HG02885 (cell line): ENCODE measurements at regions not wholly inside any gene's neighbourhood (a gene's known extent, or its start where the extent isn't known, plus 50 kb on each side); places are given as distances from the start of the nearest gene placed in this dataset.
"Not testable (repeated sequence)": the region's sequence is repeated elsewhere in the genome, so short reads cannot be mapped to it uniquely, and the experiment has no call there.

Experiments used
- ATAC-seq: cut with Tn5 transposase; IDR thresholded peaks from one replicate; pipeline ENCODE4 v1.9.1; 2021; ENCODE audit warnings: mild to moderate bottlenecking; ENCODE audit not compliant: unreplicated experiment, poor library complexity

DNA sequence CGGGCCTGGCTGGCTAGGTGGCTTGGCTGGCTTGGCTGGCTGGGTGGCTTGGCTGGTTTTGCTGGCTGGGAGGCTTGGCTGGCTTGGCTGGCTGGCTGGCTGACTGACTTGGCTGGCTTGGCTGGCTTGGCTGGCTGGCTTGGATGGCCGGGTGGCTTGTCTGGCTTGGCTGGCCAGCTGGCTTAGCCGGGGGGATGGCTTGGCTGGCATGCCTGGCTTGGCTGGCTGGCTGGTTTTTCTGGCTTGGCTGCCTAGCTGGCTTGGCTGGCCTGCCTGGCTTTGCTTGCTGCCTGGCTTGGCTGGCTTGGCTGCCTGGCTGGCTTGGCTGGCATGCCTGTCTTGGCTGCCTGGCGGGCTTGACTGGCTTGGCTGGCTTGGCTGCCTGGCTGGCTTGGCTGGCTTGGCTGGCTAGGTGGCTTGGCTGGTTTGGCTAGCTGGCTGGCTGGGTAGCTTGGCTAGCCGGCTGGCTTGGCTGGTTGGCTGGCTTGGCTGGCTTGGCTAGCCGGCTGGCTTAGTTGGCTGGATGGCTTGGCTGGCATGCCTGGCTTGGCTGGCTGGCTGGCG is 2829.6 kb downstream of the RPIA start:
- ATAC-seq = not testable (repeated sequence)

DNA sequence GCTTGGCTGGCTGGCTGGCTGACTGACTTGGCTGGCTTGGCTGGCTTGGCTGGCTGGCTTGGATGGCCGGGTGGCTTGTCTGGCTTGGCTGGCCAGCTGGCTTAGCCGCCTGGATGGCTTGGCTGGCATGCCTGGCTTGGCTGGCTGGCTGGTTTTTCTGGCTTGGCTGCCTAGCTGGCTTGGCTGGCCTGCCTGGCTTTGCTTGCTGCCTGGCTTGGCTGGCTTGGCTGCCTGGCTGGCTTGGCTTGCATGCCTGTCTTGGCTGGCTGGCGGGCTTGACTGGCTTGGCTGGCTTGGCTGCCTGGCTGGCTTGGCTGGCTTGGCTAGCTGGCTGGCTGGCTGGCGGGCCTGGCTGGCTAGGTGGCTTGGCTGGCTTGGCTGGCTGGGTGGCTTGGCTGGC is 2830.5 kb downstream of the RPIA start:
- not testable (repeated sequence) for ATAC-seq

DNA sequence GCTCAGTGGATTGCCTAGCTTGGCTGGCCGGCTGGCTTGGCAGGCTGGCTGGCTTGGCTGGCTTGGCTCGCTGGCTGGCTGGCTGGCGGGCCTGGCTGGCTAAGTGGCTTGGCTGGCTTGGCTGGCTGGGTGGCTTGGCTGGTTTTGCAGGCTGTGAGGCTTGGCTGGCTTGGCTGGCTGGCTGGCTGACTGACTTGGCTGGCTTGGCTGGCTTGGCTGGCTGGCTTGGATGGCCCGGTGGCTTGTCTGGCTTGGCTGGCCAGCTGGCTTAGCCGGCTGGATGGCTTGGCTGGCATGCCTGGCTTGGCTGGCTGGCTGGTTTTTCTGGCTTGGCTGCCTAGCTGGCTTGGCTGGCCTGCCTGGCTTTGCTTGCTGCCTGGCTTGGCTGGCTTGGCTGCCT is 2831.4 kb downstream of the RPIA start:
- not testable (repeated sequence) for ATAC-seq

DNA sequence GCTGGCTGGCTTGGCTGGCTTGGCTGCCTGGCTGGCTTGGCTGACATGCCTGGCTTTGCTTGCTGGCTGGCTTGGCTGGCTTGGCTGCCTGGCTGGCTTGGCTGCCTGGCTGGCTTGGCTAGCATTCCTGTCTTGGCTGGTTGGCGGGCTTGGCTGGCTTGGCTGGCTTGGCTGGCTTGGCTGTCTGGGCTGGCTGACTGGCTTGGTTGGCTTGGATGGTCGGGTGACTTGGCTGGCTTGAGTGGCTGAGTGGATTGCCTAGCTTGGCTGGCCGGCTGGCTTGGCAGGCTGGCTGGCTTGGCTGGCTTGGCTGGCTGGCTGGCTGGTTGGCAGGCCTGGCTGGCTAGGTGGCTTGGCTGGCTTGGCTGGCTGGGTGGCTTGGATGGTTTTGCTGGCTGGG is 2832.3 kb downstream of the RPIA start:
- not testable (repeated sequence) for ATAC-seq

DNA sequence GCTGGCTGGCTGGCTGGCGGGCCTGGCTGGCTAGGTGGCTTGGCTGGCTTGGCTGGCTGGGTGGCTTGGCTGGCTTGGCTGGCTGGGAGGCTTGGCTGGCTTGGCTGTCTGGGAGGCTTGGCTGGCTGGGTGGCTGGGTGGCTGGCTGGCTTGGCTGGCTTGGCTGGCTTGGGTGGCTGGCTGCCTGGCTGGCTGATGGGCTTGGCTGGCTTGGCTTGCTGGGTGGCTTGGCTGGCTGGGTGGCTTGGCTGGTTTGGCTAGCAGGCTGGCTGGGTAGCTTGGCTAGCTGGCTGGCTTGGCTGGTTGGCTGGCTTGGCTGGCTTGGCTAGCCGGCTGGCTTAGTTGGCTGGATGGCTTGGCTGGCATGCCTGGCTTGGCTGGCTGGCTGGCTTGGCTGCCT is 2834.1 kb downstream of the RPIA start:
- not testable (repeated sequence) for ATAC-seq

DNA sequence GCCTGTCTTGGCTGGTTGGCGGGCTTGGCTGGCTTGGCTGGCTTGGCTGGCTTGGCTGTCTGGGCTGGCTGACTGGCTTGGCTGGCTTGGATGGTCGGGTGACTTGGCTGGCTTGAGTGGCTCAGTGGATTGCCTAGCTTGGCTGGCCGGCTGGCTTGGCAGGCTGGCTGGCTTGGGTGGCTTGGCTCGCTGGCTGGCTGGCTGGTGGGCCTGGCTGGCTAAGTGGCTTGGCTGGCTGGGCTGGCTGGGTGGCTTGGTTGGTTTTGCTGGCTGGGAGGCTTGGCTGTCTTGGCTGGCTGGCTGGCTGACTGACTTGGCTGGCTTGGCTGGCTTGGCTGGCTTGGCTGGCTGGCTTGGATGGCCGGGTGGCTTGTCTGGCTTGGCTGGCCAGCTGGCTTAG is 2834.6 kb downstream of the RPIA start:
- ATAC-seq = not testable (repeated sequence)

DNA sequence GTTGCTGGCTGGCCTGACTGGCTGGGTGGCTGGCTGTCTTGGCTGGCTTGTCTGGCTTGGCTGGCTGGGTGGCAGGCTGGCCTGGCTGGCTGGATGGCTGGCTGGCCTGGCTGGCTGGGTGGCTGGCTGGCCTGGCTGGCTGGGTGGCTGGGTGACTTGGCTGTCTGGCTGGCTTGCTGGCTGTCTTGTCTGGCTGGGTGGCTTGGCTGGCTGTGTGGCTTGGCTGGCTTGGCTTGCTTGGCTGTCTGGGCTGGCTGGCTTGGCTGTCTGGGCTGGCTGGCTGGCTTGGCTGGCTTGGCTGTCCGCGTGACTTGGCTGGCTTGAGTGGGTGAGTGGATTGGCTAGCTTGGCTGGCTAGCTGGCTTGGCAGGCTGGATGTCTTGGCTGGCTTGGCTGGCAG is 2835.6 kb downstream of the RPIA start:
- ATAC-seq = not testable (repeated sequence)

DNA sequence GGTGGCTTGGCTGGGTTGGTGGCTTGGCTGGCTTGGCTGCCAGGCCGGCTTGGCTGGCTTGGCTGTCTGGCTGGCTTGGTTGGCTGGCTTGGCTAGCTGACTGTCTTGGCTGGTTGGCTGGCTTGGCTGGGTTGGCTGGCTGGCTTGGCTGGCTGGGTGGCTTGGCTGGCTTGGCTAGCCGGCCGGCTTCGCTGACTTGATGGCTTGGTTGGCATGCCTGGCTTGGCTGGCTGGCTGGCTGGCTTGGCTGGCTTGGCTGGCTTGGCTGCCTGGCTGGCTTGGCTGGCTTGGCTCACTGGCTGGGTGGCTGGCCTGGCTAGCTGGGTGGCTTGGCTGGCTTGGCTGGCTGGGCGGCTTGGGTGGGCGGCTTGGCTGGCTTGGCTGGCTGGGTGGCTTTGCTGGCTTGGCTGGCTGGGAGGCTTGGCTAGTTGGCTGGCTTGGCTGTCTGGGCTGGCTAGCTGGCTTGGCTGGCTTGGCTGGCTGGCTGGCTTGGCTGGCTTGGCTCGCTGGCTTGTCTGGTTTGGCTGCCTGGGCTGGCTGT is 2836.1 kb downstream of the RPIA start:
- ATAC-seq = not testable (repeated sequence)

DNA sequence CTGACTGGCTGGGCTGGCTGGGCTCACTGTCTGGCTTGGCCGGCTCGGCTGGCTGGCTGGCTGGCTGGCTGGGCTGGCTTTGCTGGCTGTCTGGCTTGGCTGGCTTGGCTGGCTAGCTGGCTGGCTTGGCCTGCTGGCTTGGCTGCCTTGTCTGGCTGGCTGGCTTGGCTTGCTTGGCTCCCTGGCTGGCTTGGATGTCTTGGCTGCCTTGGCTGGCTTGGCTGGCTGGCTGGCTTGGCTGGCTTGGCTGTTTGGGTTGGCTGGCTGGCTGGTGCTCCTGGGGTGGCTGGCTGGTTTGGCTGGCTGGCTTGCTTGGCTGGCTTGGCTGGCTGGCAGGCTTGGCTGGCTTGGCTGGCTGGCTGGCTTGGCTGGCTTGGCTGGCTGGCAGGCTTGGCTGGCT is 2836.9 kb downstream of the RPIA start:
- ATAC-seq = not testable (repeated sequence)

DNA sequence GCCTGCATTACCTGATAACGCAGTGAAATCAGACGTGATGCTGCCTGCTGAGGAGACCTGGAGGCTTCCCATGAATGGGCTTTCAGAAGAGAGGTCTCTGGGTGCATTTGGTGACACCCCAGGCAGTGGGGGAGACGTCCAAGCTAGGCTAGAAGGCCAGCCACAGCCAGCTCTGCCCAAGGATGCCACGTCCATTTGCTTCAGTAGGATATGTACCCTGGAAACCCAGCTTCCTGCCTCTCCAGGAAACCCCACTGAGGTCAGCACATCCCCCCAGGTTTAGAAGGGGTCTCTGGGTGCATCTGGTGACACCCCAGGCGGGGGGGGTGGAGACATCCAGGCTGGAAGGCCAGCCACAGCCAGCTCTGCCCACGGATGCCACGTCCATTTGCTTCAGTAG is 2844.6 kb downstream of the RPIA start:
- ATAC-seq = not testable (repeated sequence)

DNA sequence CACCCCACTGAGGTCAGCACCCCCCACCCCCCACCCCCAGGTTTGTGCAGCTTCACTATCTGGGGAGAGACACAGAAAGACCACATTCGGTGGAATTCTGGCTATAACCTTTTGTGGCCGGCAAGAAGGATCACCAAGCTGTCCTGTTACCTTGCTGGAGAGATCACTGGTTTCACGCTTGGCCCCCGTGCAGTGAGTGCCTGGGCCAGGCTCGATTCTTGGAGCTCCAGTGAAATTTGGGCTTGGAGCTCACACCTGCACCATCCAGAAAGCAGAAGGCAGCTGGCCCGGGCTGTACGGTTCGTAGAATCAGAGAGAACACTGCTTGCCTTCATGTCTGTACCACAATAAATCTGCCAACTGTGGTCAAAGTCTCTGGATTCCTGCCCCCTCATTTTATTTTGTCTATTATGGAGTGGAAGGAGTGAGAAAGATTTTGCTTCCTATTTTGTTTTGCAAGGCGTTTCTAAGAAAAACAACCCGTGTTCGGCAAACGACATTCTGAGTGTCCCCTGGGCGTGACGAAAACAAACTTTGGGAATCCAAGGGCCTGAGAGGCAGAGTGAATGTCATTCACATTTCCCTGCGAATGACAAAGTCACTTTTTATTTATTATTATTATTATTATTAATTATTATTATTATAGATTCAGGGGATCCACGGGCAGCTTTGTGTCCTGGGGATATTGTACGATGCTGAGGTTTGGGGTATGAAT is 2845.2 kb downstream of the RPIA start:
- not testable (repeated sequence) for ATAC-seq

DNA sequence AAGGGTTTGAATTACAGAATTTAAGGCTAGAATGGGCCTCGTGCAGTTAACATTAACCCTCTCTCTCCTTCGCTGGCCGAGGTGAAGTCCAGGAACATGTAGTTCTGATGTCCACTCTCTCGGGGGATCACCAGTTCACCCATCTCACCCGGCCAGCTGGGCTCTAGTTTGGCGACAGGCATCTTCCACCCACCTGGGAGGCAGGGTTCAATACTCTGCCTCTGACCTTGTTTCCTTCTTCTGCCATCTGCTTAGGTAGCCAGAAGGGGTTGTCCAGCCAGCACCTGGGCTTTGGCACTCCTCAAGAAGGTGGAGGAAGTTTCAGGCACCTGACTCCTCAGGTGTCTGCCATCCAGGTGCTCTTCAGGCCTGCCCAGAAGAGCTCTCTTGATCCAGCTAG is 2857.8 kb downstream of the RPIA start:
- not testable (repeated sequence) for ATAC-seq

DNA sequence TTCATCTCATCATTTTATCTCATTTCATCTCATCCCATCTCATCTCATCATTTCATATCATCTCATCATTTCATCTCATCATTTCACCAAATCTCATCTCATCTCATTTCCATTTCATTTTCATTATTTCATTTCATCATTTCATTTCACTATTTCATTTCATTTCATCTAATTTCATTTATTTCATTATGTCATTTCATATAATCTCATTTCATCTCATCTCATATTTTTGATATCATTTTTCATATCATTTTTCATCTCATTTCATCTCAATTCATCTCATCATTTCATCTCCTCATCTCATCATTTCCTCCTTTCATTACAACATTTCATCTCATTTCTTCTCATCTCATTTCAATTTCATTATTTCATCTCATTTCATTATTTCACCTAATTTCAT is 2866.8 kb downstream of the RPIA start:
- not testable (repeated sequence) for ATAC-seq

DNA sequence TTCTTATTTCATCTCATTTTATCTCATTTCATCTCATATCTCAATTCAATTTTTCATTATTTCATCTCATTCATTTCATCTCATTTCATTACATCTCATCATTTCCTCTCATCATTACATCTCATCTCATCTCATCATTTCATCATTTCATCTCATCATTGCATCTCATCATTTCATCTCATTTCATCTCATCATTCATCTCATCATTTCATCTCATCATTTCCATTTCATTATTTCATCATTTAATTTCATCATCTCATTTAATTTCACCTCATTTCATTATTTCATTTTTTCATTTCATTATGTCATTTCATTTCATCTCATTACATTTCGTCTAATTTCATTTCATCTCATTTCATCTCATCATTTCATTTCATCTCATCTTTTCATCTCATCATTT is 2867.8 kb downstream of the RPIA start:
- not testable (repeated sequence) for ATAC-seq

DNA sequence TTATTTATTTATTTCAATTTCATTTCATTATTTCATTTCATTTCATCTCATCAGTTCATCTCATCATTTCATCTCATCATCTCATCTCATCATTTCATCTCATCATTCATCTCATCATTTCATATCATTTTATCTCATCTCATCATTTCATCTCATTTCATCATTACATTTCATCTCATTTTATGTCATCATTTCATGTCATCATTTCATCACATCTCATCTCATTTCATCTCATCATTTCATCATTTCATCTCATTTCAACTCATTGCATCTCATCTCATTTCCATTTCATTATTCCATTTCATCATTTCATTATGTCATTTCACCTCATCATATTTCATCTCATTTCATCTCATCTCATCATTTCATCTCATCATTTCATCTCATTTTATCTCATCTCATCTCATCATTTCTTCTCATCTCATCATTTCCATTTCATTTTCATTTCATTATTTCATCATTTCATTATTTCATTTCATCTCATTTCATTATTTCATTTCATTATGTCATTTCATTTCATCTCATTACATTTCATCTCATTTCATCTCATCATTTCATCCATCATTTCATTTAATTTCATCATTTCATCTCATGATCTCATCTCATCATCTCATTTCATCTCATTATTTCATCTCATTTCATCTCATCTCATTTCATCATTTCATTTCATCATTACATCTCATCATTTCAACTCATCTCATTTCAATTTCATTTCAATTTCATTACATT is 2868.6 kb downstream of the RPIA start:
- not testable (repeated sequence) for ATAC-seq

DNA sequence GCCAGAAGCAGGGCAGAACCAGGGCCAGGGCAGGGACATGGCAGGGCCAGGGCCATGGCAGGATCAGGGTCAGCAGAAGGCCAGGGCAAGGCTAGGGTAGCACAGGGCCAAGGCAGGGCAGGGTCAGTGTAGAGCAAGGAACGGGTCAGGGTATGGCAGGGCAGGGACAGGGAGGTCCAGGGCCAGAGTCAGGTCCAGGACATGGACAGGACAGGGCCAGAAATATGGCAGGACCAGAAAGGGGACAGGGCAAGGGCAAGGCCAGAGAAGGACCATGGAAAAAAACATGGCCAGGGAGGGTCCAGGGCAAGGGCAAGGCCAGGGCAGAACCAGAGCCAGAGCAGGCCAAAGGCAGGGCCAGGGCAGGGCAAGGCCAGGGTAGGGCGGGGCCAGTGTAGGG is 2870.7 kb downstream of the RPIA start:
- not testable (repeated sequence) for ATAC-seq

DNA sequence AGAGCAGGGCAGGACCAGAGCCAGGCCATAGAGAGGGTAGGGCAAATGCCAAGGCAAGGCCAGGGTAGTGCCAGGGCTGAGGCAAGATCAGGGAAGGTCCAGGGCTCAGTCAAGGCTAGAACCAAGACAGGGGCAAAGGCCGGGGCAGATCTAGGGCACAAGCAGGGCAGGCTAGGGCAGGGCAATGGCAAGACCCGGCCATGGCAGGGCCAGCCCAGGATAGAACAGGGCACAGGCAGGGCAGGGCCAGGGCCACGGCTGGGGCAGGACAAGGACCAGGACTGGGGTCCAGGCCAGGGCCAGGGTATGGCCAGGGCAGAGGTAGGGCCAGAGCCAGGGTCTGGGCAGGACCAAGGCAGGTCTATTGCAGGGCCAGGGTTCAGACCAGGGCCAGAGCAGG is 2873.2 kb downstream of the RPIA start:
- ATAC-seq = not testable (repeated sequence)

DNA sequence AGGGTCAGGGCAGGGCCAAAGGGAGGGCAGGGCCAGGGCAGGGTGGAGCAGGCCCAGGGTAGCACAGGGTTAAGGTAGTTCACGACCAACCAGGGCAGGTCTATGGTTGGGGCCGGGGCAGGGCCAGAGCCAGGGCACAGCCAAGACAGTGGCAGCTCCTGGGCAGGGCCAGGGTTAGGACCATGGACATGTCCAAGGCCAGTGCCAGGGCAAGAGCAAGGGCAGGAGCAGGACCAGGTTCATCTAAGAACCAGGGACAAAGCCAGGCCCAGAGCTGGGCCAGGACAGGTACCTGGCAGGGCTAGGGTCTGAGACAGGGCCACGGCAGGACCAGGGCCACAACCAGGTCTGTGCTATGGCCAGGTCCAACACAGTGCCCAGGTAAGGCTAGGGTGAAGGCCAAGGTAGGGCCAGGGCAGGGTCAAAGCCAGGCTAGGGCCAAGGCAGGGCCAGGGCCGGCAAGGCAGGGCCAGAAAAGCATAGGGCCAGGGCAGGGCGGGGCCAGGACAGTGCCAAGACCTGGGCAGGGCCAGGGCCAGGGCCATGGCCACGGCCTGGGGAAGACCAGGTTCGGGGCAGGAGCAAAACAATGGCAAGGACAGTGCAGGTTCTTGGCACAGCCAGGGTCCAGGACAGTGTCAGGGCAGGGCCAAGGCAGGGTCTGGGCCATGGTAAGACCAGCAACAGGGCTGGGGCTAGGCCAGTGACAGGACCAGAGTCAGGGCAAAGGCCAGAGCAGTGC is 2874.4 kb downstream of the RPIA start:
- not testable (repeated sequence) for ATAC-seq

DNA sequence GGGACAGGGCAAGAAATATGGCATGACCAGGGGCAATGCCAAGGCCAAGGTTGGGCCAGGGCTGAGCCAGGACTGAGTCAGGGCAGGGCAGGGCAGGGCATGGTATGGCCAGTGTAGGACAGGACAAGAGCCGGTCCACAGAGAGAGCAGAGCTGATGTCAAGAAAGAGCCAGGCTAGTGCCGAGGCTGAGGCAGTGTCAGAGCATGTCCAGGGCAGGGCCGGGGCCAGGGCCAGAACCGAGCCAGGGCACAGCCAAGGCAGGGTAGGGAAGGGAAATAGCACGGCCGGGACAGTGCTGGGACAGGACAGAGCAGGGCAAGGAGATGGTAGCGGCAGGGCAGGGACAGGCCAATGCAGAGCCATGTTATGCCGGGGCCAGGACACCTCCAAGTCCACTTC is 2875.1 kb downstream of the RPIA start:
- ATAC-seq = not testable (repeated sequence)

DNA sequence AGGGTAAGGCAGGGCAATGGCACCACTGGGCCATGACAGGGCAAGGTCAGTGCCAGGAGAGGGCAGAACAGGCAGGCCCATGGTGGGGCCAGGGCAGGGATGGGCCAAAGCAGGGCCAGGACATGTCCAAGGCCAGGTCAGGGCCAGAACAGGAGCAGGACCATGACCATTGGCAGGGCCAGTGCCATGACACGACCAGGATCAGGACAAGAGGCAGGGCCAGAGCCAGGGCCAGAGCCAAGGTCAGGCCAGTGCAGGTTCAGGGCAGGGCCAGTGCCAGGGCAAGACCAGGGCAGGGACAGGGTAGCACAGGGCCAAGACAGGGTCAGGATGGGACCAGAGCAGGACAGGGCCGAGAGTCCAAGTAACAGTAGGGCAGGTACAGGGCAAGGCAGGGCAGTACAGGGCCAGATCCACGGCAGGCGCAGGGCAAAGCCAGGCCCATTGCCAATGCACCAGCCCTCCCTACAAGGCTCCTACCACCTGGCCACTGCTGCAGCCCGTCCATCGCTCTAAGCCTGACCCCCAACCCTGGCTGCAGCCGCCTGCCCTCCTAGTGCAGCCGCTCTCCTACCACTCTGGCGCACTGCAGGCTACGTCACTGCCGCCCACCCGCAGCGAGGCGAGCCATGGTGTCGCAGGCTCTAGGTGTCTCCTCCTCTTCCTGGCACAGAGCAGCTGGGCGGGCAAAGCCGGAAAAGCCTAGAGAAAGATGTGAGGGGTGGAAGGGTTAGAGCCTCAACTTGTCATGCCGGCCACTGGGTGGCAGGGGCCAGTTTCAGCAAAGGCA is 2876.3 kb downstream of the RPIA start:
- not testable (repeated sequence) for ATAC-seq
